HG02885 (cell line): ENCODE measurements at regions not wholly inside any gene's neighbourhood (a gene's known extent, or its start where the extent isn't known, plus 50 kb on each side); places are given as distances from the start of the nearest gene placed in this dataset.
"Not testable (repeated sequence)": the region's sequence is repeated elsewhere in the genome, so short reads cannot be mapped to it uniquely, and the experiment has no call there.

Source experiments
- ATAC-seq: cut with Tn5 transposase; IDR thresholded peaks from one replicate; pipeline ENCODE4 v1.9.1; 2021; ENCODE audit warnings: mild to moderate bottlenecking; ENCODE audit not compliant: unreplicated experiment, poor library complexity

- ATAC-seq = no peak
Observed at GRCh38 chr10:65735382-65735781, 1190.5 kb upstream of the LRRTM3 start.

GRCh38 chr10:65742906-65743305, 1182.9 kb upstream of the LRRTM3 start:
- ATAC-seq = no peak

GRCh38 chr10:65751218-65751617, 1174.6 kb upstream of the LRRTM3 start:
- ATAC-seq = no peak

GRCh38 chr10:65751896-65752295, 1173.9 kb upstream of the LRRTM3 start:
- no peak for ATAC-seq

- ATAC-seq = no peak
Observed at GRCh38 chr10:65753532-65753931, 1172.3 kb upstream of the LRRTM3 start.

- ATAC-seq = no peak
Observed at GRCh38 chr10:65754112-65754511, 1171.7 kb upstream of the LRRTM3 start.

- ATAC-seq = no peak
Observed at GRCh38 chr10:65762311-65762710, 1163.5 kb upstream of the LRRTM3 start.

GRCh38 chr10:65765006-65765541, 1160.8 kb upstream of the LRRTM3 start:
- ATAC-seq = no peak

- ATAC-seq = no peak
Observed at GRCh38 chr10:65769828-65770227, 1156.0 kb upstream of the LRRTM3 start.

- no peak for ATAC-seq
Observed at GRCh38 chr10:65778753-65779152, 1147.1 kb upstream of the LRRTM3 start.

GRCh38 chr10:65779985-65780384, 1145.9 kb upstream of the LRRTM3 start:
- no peak for ATAC-seq

- ATAC-seq = no peak
Observed at GRCh38 chr10:65786279-65786678, 1139.6 kb upstream of the LRRTM3 start.

GRCh38 chr10:65787571-65787970, 1138.3 kb upstream of the LRRTM3 start:
- ATAC-seq = no peak

- no peak for ATAC-seq
Observed at GRCh38 chr10:65788271-65788670, 1137.6 kb upstream of the LRRTM3 start.

GRCh38 chr10:65791979-65792378, 1133.9 kb upstream of the LRRTM3 start:
- ATAC-seq = no peak

- ATAC-seq = no peak
Observed at GRCh38 chr10:65793738-65794425, 1132.0 kb upstream of the LRRTM3 start.

GRCh38 chr10:65794861-65795260, 1131.0 kb upstream of the LRRTM3 start:
- not testable (repeated sequence) for ATAC-seq

- ATAC-seq = no peak
Observed at GRCh38 chr10:65796472-65796871, 1129.4 kb upstream of the LRRTM3 start.

GRCh38 chr10:65798133-65798532, 1127.7 kb upstream of the LRRTM3 start:
- peak; percentile 68 for ATAC-seq

GRCh38 chr10:65802391-65802790, 1123.4 kb upstream of the LRRTM3 start:
- no peak for ATAC-seq

GRCh38 chr10:65805511-65805910, 1120.3 kb upstream of the LRRTM3 start:
- no peak for ATAC-seq

- no peak for ATAC-seq
Observed at GRCh38 chr10:65805993-65806392, 1119.8 kb upstream of the LRRTM3 start.
